Hematopoietic multipotent progenitor cell (in vitro differentiated cells): ENCODE measurements at regions not wholly inside any gene's neighbourhood (a gene's known extent, or its start where the extent isn't known, plus 50 kb on each side); places are given as distances from the start of the nearest gene placed in this dataset.

Experiments
- DNase-seq, 3 donors: peaks; one replicate each; pipeline ENCODE4 v3.0.0-alpha.2; 2011 to 2015; ENCODE audit warnings: low read depth in 2 of 3, low spot score in 2 of 3

- no peak for DNase-seq
Observed at GRCh38 chr5:155886311-155887031, 440.5 kb upstream of the SGCD start.

- DNase-seq = no peak
Observed at GRCh38 chr5:155895484-155895883, 431.5 kb upstream of the SGCD start.

- DNase-seq = no peak
Observed at GRCh38 chr5:155897761-155898160, 429.2 kb upstream of the SGCD start.

GRCh38 chr5:155898284-155898683, 428.7 kb upstream of the SGCD start:
- no peak for DNase-seq

- DNase-seq = no peak
Observed at GRCh38 chr5:155903791-155904190, 423.2 kb upstream of the SGCD start.

- no peak for DNase-seq
Observed at GRCh38 chr5:155905364-155905763, 421.6 kb upstream of the SGCD start.

GRCh38 chr5:155906046-155906445, 420.9 kb upstream of the SGCD start:
- DNase-seq = no peak

GRCh38 chr5:155908543-155908942, 418.4 kb upstream of the SGCD start:
- no peak for DNase-seq

GRCh38 chr5:155912291-155912690, 414.7 kb upstream of the SGCD start:
- no peak for DNase-seq

GRCh38 chr5:155914766-155915165, 412.2 kb upstream of the SGCD start:
- no peak for DNase-seq

GRCh38 chr5:155915601-155916000, 411.4 kb upstream of the SGCD start:
- no peak for DNase-seq

GRCh38 chr5:155919126-155919525, 407.8 kb upstream of the SGCD start:
- no peak for DNase-seq

- no peak for DNase-seq
Observed at GRCh38 chr5:155919725-155920124, 407.2 kb upstream of the SGCD start.

GRCh38 chr5:155921621-155922020, 405.3 kb upstream of the SGCD start:
- no peak for DNase-seq

GRCh38 chr5:155923784-155924183, 403.2 kb upstream of the SGCD start:
- no peak for DNase-seq

GRCh38 chr5:155926031-155926430, 400.9 kb upstream of the SGCD start:
- no peak for DNase-seq

- no peak for DNase-seq
Observed at GRCh38 chr5:155926766-155927165, 400.2 kb upstream of the SGCD start.

GRCh38 chr5:155929112-155929511, 397.9 kb upstream of the SGCD start:
- DNase-seq = no peak

GRCh38 chr5:155934964-155935363, 392.0 kb upstream of the SGCD start:
- DNase-seq = no peak

- no peak for DNase-seq
Observed at GRCh38 chr5:155935723-155936122, 391.2 kb upstream of the SGCD start.

GRCh38 chr5:155936520-155937406, 390.2 kb upstream of the SGCD start:
- no peak for DNase-seq

- DNase-seq = no peak
Observed at GRCh38 chr5:155938051-155938450, 388.9 kb upstream of the SGCD start.
